ENCODE measurements at regions not wholly inside any gene's neighbourhood (a gene's known extent, or its start where the extent isn't known, plus 50 kb on each side); places are given as distances from the start of the nearest gene placed in this dataset.

DNA sequence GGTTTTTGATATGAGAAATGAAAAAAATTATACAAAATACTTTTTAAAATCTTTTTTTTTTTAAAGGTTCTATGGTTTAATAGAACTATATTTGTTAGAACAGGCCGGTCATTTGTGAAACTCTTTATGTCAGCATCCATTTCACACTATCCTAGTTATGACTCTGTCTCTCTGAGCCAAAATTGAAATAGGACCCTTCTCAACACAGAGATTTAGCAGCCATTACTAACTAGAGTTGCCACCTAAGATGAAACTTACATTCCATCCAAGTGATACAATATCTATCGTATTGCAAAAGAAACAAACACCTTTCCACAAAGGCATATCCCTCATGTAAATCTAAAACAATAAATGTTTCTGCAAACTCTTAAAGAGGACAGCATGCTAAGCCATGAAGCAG is 249.8 kb downstream of the CDH11 start:
- TF ChIP-seq, protein P1, sequence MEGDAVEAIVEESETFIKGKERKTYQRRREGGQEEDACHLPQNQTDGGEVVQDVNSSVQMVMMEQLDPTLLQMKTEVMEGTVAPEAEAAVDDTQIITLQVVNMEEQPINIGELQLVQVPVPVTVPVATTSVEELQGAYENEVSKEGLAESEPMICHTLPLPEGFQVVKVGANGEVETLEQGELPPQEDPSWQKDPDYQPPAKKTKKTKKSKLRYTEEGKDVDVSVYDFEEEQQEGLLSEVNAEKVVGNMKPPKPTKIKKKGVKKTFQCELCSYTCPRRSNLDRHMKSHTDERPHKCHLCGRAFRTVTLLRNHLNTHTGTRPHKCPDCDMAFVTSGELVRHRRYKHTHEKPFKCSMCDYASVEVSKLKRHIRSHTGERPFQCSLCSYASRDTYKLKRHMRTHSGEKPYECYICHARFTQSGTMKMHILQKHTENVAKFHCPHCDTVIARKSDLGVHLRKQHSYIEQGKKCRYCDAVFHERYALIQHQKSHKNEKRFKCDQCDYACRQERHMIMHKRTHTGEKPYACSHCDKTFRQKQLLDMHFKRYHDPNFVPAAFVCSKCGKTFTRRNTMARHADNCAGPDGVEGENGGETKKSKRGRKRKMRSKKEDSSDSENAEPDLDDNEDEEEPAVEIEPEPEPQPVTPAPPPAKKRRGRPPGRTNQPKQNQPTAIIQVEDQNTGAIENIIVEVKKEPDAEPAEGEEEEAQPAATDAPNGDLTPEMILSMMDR (IDR thresholded peaks at IDR 0.05): no peak

DNA sequence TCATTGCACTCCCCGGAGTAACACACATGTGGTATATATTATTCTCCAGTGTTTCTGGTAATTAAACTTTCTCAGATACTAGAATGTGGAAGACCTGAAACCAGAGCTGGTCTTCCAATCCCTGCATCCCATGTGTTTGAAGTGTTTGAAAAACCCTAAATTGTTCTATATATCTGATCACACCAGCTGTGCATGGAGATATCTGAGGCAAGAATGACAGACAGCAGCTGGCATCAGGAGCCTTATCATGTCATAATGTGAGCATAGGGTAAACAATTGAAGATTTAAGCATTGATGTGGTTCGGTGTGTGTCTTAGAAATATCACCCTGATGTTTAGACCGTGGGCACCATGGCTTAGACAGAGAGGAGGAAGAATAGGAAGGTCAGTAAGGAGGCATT is 251.0 kb downstream of the CDH11 start:
- TF ChIP-seq, protein P1 (IDR thresholded peaks at IDR 0.05): no peak

DNA sequence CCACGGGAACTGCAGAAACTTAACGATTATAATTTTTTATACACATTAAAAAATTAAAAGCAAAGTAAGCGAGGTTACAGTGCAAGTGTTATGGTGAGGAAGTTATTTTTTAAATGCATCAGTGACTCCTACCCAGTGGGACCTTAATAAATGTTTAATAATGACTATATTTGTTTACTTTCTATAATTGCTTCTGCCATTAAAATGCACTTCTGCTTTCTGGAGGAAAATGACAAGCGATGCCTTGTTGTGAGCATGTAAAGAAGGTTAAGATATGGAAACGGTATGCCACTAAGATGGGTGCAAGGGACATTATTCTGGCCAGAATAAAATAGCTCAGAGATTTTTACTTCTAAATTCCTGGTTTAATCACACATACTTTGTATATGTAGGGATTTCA is 252.1 kb downstream of the CDH11 start:
- TF ChIP-seq, protein P1 (IDR thresholded peaks at IDR 0.05): no peak

DNA sequence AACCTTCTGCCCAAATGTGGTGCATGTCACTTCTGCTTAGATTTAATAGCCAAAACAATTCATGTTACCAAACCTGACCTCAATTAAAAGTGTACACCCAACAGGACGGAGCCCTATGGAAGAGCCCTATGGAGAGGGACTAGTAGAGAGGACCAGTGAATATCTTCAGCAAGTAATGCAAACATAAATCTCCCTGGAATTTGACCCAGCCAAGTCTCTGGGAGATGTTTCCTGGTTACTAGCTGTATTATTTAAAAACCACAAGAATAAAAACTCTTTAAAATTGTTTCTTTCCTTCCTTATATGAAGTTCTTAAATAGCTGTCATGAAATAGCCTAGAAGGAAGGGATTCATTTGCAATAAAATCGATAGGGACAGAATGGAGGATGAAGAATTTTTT is 255.8 kb downstream of the CDH11 start:
- TF ChIP-seq, protein P1 (IDR thresholded peaks at IDR 0.05): no peak

DNA sequence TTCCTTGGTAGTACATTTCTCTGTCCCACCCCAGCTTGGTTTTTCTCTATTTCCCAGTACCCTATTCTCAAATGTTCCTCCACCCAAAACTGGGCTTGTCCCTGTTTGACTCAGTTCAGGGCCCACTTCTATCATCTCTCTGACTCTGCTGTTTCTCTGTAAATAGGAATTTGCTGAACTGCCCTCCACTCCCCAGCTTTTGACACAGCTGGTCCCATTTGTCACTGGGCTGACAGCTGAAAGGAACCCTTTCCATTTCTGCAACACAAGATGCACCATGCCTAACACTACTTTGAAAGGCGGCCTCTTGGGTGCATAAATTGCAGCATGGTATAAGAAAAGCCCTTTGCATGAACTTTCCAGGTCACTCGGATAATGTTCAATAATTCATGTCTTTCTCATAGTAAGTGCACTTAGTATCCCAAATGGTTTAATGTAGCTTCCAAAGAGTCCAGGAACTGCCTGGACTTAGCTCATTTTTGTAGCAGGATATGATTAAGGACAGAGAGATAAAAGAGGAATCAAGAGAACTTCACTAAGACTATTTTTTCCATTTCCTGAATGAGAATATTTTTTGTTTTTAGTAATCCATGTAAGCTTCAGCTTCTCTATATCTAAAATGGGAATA is 256.7 kb downstream of the CDH11 start:
- TF ChIP-seq, protein P1 (IDR thresholded peaks at IDR 0.05): no peak

DNA sequence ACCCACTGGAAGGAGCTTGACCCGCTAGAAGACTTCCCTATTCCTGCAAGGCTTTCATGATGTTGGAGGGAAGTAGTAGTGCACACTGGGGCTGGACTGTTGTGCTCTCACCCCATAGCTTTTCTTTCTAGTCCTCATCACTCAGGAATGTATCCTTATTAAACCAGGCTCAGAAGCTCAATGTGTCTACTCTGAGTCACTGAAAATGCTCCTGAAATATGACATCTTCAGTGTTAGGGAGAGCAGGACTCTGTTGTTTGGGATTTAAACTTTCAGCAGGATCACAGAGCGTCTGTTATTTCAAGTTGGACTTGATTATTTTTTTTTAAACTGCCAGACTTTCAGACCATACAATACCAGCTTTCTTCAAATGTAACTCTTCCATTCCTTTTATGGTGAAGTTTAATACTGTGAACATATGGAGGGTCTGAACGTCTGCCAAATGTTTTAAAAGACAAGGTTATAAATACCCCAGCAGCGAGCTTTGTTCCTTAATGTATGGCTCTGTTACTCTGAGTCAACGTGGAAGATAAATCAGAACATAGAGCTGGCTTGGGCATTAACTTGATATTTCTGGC is 257.5 kb downstream of the CDH11 start:
- TF ChIP-seq, protein P1 (IDR thresholded peaks at IDR 0.05): no peak

DNA sequence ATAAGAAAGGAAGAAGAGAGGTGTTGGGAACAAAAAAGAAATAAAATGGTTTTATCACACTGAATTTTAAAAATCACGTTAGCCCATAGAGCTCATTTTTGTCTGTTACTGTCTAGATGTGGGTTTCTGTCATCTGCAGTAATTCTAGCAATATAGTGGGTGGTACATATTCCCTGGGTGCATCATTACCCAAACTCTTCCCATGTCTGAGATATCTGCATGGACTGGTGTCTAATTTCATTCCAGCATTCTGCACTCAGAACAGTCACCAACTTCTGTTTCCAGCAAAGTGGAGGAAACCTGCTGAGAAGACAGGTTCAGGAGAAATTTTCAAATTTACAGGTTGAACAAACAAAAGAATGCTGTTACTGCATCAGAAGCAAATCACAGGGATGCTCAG is 263.8 kb downstream of the CDH11 start:
- TF ChIP-seq, protein P1 (IDR thresholded peaks at IDR 0.05): no peak

DNA sequence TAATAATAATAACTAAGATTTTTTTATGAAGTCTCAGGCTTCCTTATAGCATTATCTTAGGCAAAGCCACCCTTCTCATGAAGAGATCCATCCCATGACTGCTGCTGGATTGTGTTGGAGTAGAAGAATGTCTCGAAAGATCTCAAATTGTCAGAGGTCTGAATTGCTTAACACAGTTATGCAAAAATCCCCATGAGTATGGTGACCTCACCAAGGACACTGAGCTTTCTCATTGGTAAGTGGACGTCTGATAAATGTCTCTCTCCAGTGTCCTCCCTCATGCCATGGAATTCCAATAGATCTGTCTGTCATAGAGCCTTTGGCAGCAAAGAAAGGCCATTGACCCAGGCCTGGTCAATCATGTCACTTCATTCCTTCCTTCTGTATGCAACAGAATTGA is 264.5 kb downstream of the CDH11 start:
- TF ChIP-seq, protein P1 (IDR thresholded peaks at IDR 0.05): no peak
